IPS-NIHi7 (cell line): ENCODE measurements at regions not wholly inside any gene's neighbourhood (a gene's known extent, or its start where the extent isn't known, plus 50 kb on each side); places are given as distances from the start of the nearest gene placed in this dataset.
"Not testable (repeated sequence)": the region's sequence is repeated elsewhere in the genome, so short reads cannot be mapped to it uniquely, and the experiment has no call there.

Experiments
- DNase-seq: peaks from one replicate; pipeline ENCODE4 v3.0.0; 2012; ENCODE audit warnings: mixed read lengths; ENCODE audit errors: extremely low spot score

- DNase-seq = no peak
Observed at GRCh38 chr17:77037943-77038342, 102.8 kb upstream of the SEC14L1 start.

- DNase-seq = no peak
Observed at GRCh38 chr17:77038884-77039555, 101.7 kb upstream of the SEC14L1 start.

- no peak for DNase-seq
Observed at GRCh38 chr17:77042476-77043231, 98.1 kb upstream of the SEC14L1 start.

GRCh38 chr17:77045441-77046041 lies 95.2 kb upstream of the SEC14L1 start:
- no peak for DNase-seq

GRCh38 chr17:77049440-77049839 lies 91.3 kb upstream of the SEC14L1 start:
- DNase-seq = no peak

GRCh38 chr17:77050901-77051300 lies 89.9 kb upstream of the SEC14L1 start:
- DNase-seq = not testable (repeated sequence)

GRCh38 chr17:77054936-77055335 lies 85.8 kb upstream of the SEC14L1 start:
- no peak for DNase-seq

- DNase-seq = no peak
Observed at GRCh38 chr17:77055453-77055852, 85.3 kb upstream of the SEC14L1 start.

- DNase-seq = no peak
Observed at GRCh38 chr17:77058016-77058415, 82.8 kb upstream of the SEC14L1 start.

GRCh38 chr17:77061669-77062068 lies 79.1 kb upstream of the SEC14L1 start:
- DNase-seq = no peak

GRCh38 chr17:77064598-77064997 lies 76.2 kb upstream of the SEC14L1 start:
- DNase-seq = no peak

GRCh38 chr17:77066165-77066564 lies 74.6 kb upstream of the SEC14L1 start:
- DNase-seq = no peak

GRCh38 chr17:77066726-77067409 lies 73.9 kb upstream of the SEC14L1 start:
- peak; percentile 87 for DNase-seq

GRCh38 chr17:77068915-77069314 lies 71.9 kb upstream of the SEC14L1 start:
- no peak for DNase-seq

GRCh38 chr17:77070888-77071279 lies 69.9 kb upstream of the SEC14L1 start:
- no peak for DNase-seq

- no peak for DNase-seq
Observed at GRCh38 chr17:77071925-77072490, 68.8 kb upstream of the SEC14L1 start.

- DNase-seq = no peak
Observed at GRCh38 chr17:77072670-77073069, 68.1 kb upstream of the SEC14L1 start.

- no peak for DNase-seq
Observed at GRCh38 chr17:77074681-77075080, 66.1 kb upstream of the SEC14L1 start.

- no peak for DNase-seq
Observed at GRCh38 chr17:77076124-77076830, 64.5 kb upstream of the SEC14L1 start.

- DNase-seq = no peak
Observed at GRCh38 chr17:77083531-77083930, 57.2 kb upstream of the SEC14L1 start.

GRCh38 chr17:77085926-77086432 lies 54.8 kb upstream of the SEC14L1 start:
- no peak for DNase-seq
